Eye (tissue), 1 donor: ENCODE measurements at regions not wholly inside any gene's neighbourhood (a gene's known extent, or its start where the extent isn't known, plus 50 kb on each side); places are given as distances from the start of the nearest gene placed in this dataset.
A peak's percentile ranks its signal among the peaks of the same experiment; 100 is the strongest.

Experiments used
- DNase-seq: peaks from one replicate; pipeline ENCODE4 v3.0.0-alpha.2; 2015

GRCh38 chr18:56270671-56271250 is 367.6 kb downstream of the TXNL1 start:
- no peak for DNase-seq

- no peak for DNase-seq
Observed at GRCh38 chr18:56269958-56270357, 368.4 kb downstream of the TXNL1 start.

- no peak for DNase-seq
Observed at GRCh38 chr18:56268952-56269351, 369.4 kb downstream of the TXNL1 start.

GRCh38 chr18:56267334-56267733 is 371.1 kb downstream of the TXNL1 start:
- no peak for DNase-seq

GRCh38 chr18:56258178-56258577 is 380.2 kb downstream of the TXNL1 start:
- no peak for DNase-seq

- DNase-seq: no peak
Observed at GRCh38 chr18:56257205-56257604, 381.2 kb downstream of the TXNL1 start.

GRCh38 chr18:56256659-56257058 is 381.7 kb downstream of the TXNL1 start:
- DNase-seq: no peak

GRCh38 chr18:56255381-56255780 is 383.0 kb downstream of the TXNL1 start:
- no peak for DNase-seq

- DNase-seq: no peak
Observed at GRCh38 chr18:56252456-56252855, 385.9 kb downstream of the TXNL1 start.

GRCh38 chr18:56248610-56249235 is 389.7 kb downstream of the TXNL1 start:
- DNase-seq: no peak

GRCh38 chr18:56246916-56247315 is 391.5 kb downstream of the TXNL1 start:
- no peak for DNase-seq

- DNase-seq: peak; percentile 42
Observed at GRCh38 chr18:56245866-56246580, 392.4 kb downstream of the TXNL1 start.

- DNase-seq: no peak
Observed at GRCh38 chr18:56240405-56240804, 398.0 kb downstream of the TXNL1 start.

GRCh38 chr18:56238576-56238975 is 399.8 kb downstream of the TXNL1 start:
- DNase-seq: no peak

- peak; percentile 84 for DNase-seq
Observed at GRCh38 chr18:56235481-56236013, 402.8 kb downstream of the TXNL1 start.

- DNase-seq: no peak
Observed at GRCh38 chr18:56235071-56235470, 403.3 kb downstream of the TXNL1 start.

- DNase-seq: no peak
Observed at GRCh38 chr18:56233595-56233994, 404.8 kb downstream of the TXNL1 start.

- DNase-seq: no peak
Observed at GRCh38 chr18:56226025-56226424, 412.4 kb downstream of the TXNL1 start.

- no peak for DNase-seq
Observed at GRCh38 chr18:56224669-56225561, 413.5 kb downstream of the TXNL1 start.

- no peak for DNase-seq
Observed at GRCh38 chr18:56221195-56222065, 417.0 kb downstream of the TXNL1 start.

GRCh38 chr18:56217406-56217805 is 421.0 kb downstream of the TXNL1 start:
- DNase-seq: no peak

GRCh38 chr18:56214706-56215105 is 423.7 kb downstream of the TXNL1 start:
- DNase-seq: no peak
